ENCODE measurements at regions not wholly inside any gene's neighbourhood (a gene's known extent, or its start where the extent isn't known, plus 50 kb on each side); places are given as distances from the start of the nearest gene placed in this dataset.

DNA sequence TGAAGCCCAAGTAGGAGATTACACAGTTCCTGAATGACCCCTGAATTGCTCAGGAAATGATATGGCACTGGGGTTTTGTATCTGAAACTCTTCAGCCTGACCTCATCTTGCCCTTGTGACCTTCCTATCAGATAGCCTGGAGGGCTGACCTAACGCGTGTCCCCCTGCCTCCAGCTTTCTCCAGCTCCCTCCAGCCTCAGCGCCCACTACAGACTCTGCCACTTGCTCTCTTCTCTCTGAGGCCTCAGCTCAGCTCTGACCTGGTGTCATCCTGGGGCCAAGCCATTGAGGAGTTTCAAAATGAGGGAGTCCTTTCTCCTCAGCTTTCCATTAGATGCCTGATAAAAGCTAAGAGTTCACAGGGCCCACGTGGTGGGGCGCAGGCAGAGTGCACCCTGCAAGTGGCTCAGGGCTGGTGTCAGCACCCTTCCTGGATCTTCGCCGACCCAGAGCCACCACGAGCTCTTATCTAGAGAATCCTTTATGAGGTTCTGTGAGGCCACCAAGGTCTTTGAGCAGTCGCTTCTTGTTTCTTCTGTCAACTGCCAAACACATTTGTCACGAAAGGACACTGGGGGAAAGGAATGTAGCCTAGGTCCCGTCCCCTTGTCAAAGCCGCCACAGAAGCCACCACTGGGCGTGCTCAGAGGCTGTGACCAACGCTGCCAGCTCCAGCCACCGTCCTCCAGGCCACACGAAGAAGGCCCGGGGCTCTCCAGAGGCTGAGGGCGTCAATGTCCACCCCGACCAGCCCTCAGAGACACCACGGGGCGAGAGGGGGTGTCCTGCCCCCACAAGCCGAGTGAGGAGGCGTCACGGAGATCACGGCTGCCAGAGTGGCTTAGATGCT, 131.3 kb upstream of the GPC1 start:
- Mint-ChIP-seq H3K4me3 (ENCODE audit: unreplicated experiment) (no peak overlapping the region), H3K9me3 (ENCODE audit: unreplicated experiment) (no peaks in the 10 kb centered on the region), H3K36me3 (ENCODE audit: low read depth, unreplicated experiment) (no peaks in the 10 kb centered on the region), H3K27me3 (ENCODE audit: unreplicated experiment) (peaks cover 6% of the 10 kb centered on the region), H3K27ac (ENCODE audit: unreplicated experiment) (no peak overlapping the region), H3K4me1 (ENCODE audit: unreplicated experiment) (no peaks in the 10 kb centered on the region)
- no peak for DNase-seq (ENCODE audit: low spot score)
- TF ChIP-seq, protein P1, sequence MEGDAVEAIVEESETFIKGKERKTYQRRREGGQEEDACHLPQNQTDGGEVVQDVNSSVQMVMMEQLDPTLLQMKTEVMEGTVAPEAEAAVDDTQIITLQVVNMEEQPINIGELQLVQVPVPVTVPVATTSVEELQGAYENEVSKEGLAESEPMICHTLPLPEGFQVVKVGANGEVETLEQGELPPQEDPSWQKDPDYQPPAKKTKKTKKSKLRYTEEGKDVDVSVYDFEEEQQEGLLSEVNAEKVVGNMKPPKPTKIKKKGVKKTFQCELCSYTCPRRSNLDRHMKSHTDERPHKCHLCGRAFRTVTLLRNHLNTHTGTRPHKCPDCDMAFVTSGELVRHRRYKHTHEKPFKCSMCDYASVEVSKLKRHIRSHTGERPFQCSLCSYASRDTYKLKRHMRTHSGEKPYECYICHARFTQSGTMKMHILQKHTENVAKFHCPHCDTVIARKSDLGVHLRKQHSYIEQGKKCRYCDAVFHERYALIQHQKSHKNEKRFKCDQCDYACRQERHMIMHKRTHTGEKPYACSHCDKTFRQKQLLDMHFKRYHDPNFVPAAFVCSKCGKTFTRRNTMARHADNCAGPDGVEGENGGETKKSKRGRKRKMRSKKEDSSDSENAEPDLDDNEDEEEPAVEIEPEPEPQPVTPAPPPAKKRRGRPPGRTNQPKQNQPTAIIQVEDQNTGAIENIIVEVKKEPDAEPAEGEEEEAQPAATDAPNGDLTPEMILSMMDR (IDR thresholded peaks at IDR 0.05; ENCODE audit: unreplicated experiment): no peak

DNA sequence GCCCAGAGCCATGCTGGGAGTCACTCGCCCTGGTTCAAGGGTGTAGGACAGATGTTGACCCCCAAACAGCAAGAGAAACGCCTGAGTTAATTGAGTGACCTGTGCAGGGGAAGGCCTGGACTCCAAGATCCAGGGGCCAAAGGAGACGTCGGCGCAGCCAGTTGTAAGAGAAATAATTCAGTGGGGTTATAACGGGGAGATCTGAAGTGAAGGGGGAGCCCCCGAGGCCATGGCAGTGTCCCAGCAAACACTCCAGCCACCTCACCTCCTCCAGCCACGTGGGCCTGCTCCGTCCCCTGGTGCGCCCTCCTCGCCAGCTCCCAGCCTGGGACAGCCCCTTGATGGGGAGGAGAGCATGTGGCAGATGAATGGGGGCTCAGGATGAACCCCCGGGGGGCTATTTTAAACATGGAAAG, 130.7 kb upstream of the GPC1 start:
- TF ChIP-seq, protein P1 (IDR thresholded peaks at IDR 0.05; ENCODE audit: unreplicated experiment): no peak
- no peaks in the 10 kb centered on the region for H3K4me1 Mint-ChIP-seq (ENCODE audit: unreplicated experiment)
- H3K36me3 Mint-ChIP-seq (ENCODE audit: low read depth, unreplicated experiment): no peaks in the 10 kb centered on the region
- peaks cover 6% of the 10 kb centered on the region for H3K27me3 Mint-ChIP-seq (ENCODE audit: unreplicated experiment)
- no peak overlapping the region for H3K27ac Mint-ChIP-seq (ENCODE audit: unreplicated experiment)
- DNase-seq (ENCODE audit: low spot score): no peak
- H3K4me3 Mint-ChIP-seq (ENCODE audit: unreplicated experiment): no peak overlapping the region
- no peaks in the 10 kb centered on the region for H3K9me3 Mint-ChIP-seq (ENCODE audit: unreplicated experiment)

DNA sequence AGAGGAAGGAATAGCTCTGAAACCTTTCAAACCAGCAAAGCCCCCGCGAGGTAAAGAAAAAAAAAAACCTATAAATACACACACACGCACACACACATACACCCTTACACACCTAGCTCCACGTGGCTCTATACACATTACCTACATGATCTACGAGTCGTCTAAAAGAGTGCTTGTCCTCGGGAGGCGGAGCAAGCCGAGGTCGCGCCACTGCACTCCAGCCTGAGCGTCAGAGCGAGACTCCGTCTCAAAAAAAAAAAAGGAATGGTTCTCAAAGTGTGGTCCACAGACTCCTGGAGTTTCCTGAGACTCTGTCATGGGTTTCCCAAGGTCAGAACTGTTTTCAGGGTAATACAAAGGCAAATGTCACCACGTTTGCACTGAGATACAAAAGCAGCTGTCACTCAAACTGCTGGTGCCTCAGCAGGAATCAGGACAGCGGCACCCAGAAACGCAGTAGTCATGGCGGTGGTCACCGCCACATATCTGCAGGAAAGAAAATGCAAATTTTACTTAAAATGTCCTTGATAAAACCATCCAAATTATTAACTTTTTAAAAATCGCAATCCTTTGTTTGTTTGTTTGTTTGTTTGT, 130.0 kb upstream of the GPC1 start:
- Mint-ChIP-seq H3K4me3 (ENCODE audit: unreplicated experiment) (no peak overlapping the region), H3K36me3 (ENCODE audit: low read depth, unreplicated experiment) (no peaks in the 10 kb centered on the region), H3K27me3 (ENCODE audit: unreplicated experiment) (peaks cover 6% of the 10 kb centered on the region), H3K4me1 (ENCODE audit: unreplicated experiment) (no peaks in the 10 kb centered on the region), H3K9me3 (ENCODE audit: unreplicated experiment) (no peaks in the 10 kb centered on the region), H3K27ac (ENCODE audit: unreplicated experiment) (no peak overlapping the region)
- TF ChIP-seq, protein P1 (IDR thresholded peaks at IDR 0.05; ENCODE audit: unreplicated experiment): no peak
- DNase-seq (ENCODE audit: low spot score): no peak

DNA sequence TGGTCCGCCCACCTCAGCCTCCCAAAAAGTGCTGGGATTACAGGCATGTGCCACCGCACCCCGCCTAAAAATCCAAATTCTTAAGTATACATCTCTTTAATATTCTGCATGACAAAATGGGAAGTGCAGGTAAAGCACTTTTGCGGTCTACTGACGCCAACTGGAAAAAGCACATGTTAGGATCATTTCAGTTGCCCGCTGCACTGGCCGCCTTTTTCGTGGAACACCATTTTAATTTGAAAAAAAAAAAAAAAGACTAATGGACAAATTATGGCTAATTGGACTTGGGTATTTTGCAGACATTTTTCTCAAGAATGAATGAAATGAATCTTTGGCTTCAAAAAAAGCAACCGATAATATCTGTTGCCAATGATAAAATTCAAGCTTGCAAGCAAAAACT, 129.3 kb upstream of the GPC1 start:
- H3K4me3 Mint-ChIP-seq (ENCODE audit: unreplicated experiment): no peak overlapping the region
- H3K4me1 Mint-ChIP-seq (ENCODE audit: unreplicated experiment): no peaks in the 10 kb centered on the region
- H3K36me3 Mint-ChIP-seq (ENCODE audit: low read depth, unreplicated experiment): no peaks in the 10 kb centered on the region
- H3K27me3 Mint-ChIP-seq (ENCODE audit: unreplicated experiment): peaks cover 6% of the 10 kb centered on the region
- TF ChIP-seq, protein P1 (IDR thresholded peaks at IDR 0.05; ENCODE audit: unreplicated experiment): no peak
- no peaks in the 10 kb centered on the region for H3K9me3 Mint-ChIP-seq (ENCODE audit: unreplicated experiment)
- DNase-seq (ENCODE audit: low spot score): no peak
- no peak overlapping the region for H3K27ac Mint-ChIP-seq (ENCODE audit: unreplicated experiment)

DNA sequence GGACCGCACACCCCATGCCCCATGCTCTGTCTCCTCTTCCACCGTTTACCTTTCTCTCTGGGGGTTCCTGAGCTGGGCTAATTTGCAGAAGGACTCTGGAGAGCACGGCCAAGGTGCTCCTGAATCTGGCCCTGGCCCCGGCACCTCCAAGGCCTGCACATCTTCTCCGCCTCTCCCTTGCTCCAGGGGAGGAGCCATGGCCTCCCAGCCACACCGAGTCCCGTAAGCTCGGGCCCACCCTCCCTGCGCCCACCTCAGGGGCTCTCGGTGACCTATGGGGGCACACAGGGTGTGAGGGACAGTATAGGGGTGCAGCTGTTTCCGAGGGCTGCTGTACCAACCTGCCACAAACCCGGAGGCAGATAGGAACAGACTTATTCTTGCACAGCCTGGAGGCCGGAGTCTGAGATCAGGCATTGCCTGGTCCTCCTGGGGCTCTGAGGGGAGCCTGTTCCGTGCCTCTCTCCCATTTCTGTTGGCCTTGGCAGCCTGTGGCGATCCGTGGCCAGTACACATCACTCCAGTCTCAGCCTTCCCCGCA, 127.3 kb upstream of the GPC1 start:
- DNase-seq (ENCODE audit: low spot score): no peak
- no peaks in the 10 kb centered on the region for H3K36me3 Mint-ChIP-seq (ENCODE audit: low read depth, unreplicated experiment)
- H3K9me3 Mint-ChIP-seq (ENCODE audit: unreplicated experiment): no peaks in the 10 kb centered on the region
- no peaks in the 10 kb centered on the region for H3K4me1 Mint-ChIP-seq (ENCODE audit: unreplicated experiment)
- H3K27ac Mint-ChIP-seq (ENCODE audit: unreplicated experiment): no peak overlapping the region
- H3K4me3 Mint-ChIP-seq (ENCODE audit: unreplicated experiment): no peak overlapping the region
- TF ChIP-seq, protein P1 (IDR thresholded peaks at IDR 0.05; ENCODE audit: unreplicated experiment): no peak
- H3K27me3 Mint-ChIP-seq (ENCODE audit: unreplicated experiment): peaks cover 6% of the 10 kb centered on the region
